HG03280 (cell line): ENCODE measurements at regions not wholly inside any gene's neighbourhood (a gene's known extent, or its start where the extent isn't known, plus 50 kb on each side); places are given as distances from the start of the nearest gene placed in this dataset.

Experiments used
- ATAC-seq: cut with Tn5 transposase; IDR thresholded peaks from one replicate; pipeline ENCODE4 v1.9.1; 2021; ENCODE audit warnings: mild to moderate bottlenecking, moderate library complexity; ENCODE audit not compliant: unreplicated experiment

- ATAC-seq = no peak
These were observed 595.6 kb downstream of the NPHP4 start for GRCh38 chr1:5396593-5396992.

- ATAC-seq = no peak
These were observed 598.1 kb downstream of the NPHP4 start for GRCh38 chr1:5394111-5394510.

DNA sequence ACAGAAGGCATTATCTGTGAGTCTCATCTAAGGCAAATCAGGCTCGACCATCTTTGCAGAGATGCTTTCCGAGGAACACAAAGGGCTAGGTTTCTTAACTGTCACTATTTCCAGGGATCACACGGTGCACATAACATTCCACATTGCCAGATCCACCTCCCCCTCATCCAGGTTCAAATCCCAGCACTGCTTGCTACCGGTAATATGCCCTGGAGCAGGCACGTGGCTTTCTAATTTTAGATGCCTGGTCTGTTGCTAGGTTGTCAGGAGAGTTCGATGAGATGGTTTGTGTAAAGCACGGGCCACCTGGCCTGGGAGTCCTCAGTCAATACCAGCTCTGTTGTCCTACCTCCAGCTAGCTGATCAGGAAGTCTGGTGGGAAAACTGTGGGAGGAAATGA lies 598.6 kb downstream of the NPHP4 start:
- no peak for ATAC-seq

DNA sequence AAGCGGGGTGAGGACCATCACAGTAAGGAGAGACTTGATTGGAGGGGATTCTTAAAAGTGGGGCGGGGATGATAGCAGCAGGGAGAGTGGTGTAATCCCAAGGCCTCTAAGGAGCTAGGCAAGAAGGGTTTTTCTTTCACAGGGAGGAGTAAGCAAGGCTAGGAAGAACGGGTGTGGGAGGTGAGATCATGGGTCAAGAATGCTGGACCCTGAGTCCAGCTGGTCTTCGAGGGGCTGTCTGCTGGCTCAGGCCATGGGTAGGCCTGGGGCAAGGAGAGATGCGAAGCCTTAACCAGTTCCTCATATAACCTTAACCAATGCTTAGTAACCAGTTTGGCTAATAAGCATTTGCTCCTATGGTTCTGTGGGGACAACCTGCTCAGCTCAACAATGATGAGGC lies 599.1 kb downstream of the NPHP4 start:
- no peak for ATAC-seq

GRCh38 chr1:5391725-5392124 lies 600.5 kb downstream of the NPHP4 start:
- ATAC-seq = no peak

DNA sequence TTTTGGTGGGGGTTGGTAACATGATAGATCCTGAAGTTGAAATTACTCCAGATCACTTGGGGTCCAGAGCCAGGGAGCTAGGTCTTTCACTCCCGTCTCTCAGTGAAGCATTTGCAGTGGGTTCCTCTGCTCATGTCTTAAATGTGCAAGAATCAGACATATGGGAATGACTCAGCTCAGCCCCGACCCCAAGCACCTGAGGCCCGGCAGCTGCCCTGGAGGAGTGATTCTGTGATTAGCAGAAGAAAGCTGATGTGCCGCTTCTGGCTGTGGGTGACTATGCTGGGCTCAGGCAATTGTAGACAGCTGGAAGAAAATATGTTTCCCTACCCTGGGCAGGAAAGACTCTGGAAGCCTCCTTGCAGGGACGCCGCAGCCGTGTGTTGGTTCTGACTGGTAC lies 601.7 kb downstream of the NPHP4 start:
- no peak for ATAC-seq

DNA sequence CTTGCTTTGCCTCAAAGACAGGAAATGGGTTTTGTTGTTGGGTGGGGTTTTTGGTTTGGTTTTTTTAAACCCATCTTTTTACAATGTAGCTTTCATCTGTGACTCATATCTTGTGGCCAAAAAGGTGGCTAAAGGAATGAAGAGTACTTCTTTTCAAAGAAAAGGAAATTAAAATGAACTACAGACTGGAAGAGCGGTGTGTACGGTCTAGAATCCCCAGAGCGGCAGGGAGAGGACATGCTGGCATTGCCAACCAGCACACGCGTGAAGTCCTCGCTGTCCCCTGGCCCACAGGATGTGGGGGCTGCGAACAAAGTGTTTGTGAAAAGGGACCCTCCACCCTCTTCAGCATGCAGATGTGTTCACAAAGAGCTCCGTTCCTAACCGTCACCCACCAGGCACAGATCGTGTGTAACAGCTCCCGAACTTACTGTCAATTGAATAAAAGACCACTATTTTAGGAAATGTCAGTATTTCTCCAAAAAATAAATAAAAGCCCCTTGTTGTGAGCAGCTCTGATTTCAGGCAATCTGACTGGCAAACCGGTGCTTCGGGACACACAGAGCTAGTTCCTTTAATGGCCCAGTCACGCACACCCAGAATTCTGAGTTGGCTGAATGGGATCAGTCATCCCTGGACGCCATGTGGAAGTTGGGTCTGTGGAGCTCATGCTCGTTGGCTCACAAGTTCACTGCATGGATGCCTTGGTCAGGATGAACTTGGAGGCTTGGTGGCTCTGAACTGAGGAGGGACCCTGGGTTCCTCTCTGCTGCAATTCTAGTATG lies 602.9 kb downstream of the NPHP4 start:
- no peak for ATAC-seq

GRCh38 chr1:5388622-5389021 lies 603.6 kb downstream of the NPHP4 start:
- ATAC-seq = no peak

- no peak for ATAC-seq
These were observed 605.9 kb downstream of the NPHP4 start for GRCh38 chr1:5386371-5386770.

DNA sequence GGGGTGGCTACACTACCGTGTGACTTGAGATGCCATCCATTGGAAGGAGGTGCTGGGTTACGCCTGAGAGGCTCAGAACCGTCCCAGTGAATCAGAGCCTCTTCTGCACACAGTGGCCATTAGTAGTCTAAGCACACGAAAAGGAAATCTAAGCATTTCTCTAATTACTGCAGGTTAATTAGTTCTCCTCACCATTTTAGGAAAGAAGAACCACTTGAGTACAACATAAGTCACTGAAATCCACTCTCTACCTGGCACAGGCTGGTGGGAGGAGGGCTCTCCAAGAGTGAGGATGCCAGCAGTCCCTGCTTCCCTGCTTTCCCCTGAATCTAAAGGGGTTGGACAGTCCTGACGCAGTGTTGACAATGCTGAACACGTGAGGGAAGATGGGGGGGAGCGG lies 606.3 kb downstream of the NPHP4 start:
- no peak for ATAC-seq

- no peak for ATAC-seq
These were observed 607.0 kb downstream of the NPHP4 start for GRCh38 chr1:5385096-5385799.

GRCh38 chr1:5381491-5381890 lies 610.7 kb downstream of the NPHP4 start:
- ATAC-seq = no peak

DNA sequence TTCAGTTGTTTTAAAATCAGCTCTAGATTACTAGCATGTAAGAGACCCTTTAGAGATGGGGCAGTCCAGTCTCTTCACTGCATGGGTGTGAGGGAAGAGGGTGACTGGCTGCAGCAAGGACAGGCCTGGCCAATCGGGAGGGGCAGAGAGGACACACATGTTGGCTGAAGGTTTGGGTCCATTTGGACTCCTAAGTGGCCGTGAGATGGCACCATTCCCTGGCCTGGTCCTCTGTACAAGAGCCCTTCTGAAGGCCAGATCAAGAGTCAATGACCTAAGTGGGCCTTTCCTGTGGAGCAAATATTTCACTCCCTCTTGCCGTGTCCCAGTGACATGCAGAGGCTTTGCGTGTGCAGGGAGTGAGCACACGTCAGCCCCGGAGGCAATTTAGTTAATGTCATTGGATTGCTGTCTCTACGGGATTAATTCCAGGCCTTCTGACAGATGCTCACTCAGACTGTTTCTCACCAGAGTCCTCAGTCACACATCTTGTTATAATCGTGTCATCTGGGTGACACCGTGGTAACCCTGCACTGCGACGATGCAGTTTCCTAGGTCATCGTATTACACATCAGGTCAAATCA lies 613.0 kb downstream of the NPHP4 start:
- no peak for ATAC-seq

DNA sequence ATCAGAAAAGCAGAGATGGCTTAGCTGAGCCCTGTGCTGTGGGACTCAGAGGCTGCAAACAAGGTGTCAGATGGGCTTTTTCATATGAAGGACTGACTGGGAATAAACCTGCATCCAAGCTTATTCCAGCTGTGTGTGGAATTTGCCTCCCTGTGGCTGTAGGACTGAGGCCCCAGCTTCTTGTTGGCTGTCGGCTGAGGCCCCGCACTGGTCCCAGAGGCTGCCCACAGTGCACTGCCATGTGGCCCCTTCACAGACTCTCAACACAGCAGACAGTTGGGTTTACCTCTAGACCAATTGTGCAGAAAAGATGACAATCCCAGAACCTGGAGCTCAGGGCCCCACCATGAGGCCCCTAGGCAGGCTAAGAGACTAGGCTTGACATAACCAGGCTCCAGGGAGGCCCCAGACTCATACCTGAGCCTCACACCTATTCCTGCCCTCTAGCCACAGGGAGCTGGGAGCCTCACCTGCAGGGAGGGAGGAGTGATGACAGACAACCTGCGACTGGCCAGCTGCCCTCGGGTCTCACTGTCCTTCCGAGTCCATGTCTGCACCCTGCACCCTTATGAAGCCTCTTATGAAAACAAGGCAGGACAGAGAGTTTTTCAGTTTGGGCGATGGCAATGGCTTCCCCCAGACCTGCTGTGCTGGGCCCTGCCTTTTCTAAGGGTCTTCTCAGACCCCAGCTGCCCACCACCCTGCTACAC lies 615.5 kb downstream of the NPHP4 start:
- no peak for ATAC-seq

DNA sequence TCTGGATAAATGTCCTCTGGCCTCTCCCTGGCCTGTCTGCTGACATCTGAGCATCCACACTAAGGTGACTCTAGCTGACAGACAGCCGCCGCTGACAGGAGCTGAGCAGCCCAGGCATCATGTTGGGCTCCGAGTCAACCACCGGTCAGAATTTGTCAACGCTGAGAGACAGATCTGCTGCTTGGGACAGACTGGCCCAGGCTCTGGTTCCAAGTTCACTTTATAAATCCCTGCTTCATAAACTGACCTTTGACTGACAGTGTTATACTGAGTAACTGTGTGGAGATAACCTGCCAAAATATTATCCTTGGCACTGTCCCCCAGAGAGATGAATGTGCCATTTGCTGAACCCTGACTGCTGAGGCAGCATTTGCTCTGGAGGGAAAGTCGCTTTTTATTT lies 616.7 kb downstream of the NPHP4 start:
- ATAC-seq = no peak

GRCh38 chr1:5374192-5374591 lies 618.0 kb downstream of the NPHP4 start:
- ATAC-seq = no peak

- ATAC-seq = no peak
These were observed 618.9 kb downstream of the NPHP4 start for GRCh38 chr1:5373281-5373680.

- ATAC-seq = no peak
These were observed 621.0 kb downstream of the NPHP4 start for GRCh38 chr1:5371270-5371669.

- ATAC-seq = no peak
These were observed 621.9 kb downstream of the NPHP4 start for GRCh38 chr1:5370311-5370710.

GRCh38 chr1:5369223-5369622 lies 623.0 kb downstream of the NPHP4 start:
- ATAC-seq = no peak

DNA sequence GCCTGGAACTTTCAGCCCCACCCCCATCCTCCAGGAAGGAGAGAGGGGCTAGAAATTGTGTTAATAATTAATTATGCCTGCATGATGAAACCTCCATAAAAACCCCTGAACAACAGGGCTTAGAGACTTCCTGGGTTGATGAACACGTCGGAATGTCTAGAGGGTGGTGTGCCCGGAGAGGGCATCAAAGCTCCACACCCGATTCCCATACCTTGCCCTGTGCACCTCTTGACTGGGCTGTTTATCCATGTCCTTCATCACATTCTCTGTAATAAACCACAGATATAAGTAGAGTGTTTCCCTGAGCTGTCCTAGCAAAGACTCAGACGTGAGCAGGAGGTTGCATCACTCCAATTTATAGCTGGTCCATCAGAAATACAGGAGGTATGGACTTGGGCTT lies 624.0 kb downstream of the NPHP4 start:
- no peak for ATAC-seq

- ATAC-seq = no peak
These were observed 624.9 kb downstream of the NPHP4 start for GRCh38 chr1:5367306-5367705.
